Natural killer cell (primary cell): ENCODE measurements at regions not wholly inside any gene's neighbourhood (a gene's known extent, or its start where the extent isn't known, plus 50 kb on each side); places are given as distances from the start of the nearest gene placed in this dataset.

ENCODE experiments used
- ATAC-seq, 3 donors: fragments of 150-1000 bp in 2 of 3; fragments of 200-7000 bp in 1 of 3; cut with Tn5 transposase; 1 replicate in 1 of 3; 2 replicates in 2 of 3; pipeline ENCODE4 v1.10.0; 2021; ENCODE audit warnings: mild to moderate bottlenecking in 2 of 3, moderate library complexity in 2 of 3
- DNase-seq, 2 donors: peaks; one replicate each; pipeline versions ENCODE4 v3.0.0 to v3.0.0-alpha.2; 2013 to 2021; ENCODE audit warnings: mixed read lengths in 1 of 2
- H3K27ac ChIP-seq: one replicate; pipeline ENCODE4 v1.5.1; 2013; ENCODE audit warnings: mild to moderate bottlenecking, low read length
- H3K27me3 ChIP-seq: one replicate; pipeline ENCODE4 v1.6.1; 2013; ENCODE audit warnings: low read length; ENCODE audit not compliant: control insufficient read depth, insufficient read depth
- H3K36me3 ChIP-seq: one replicate; pipeline ENCODE4 v1.6.1; 2013; ENCODE audit warnings: low read length; ENCODE audit not compliant: control insufficient read depth, insufficient read depth
- H3K4me1 ChIP-seq: one replicate; pipeline ENCODE4 v1.6.1; 2013; ENCODE audit warnings: low read length; ENCODE audit not compliant: control insufficient read depth, insufficient read depth
- H3K4me3 ChIP-seq: one replicate; pipeline ENCODE4 v1.5.1; 2013; ENCODE audit warnings: low read length
- H3K9me3 ChIP-seq: one replicate; pipeline ENCODE4 v1.6.1; 2013; ENCODE audit warnings: low read length; ENCODE audit not compliant: control insufficient read depth, insufficient read depth
- H3K27ac Mint-ChIP-seq, 2 donors: one replicate each; pipeline ENCODE4 v1.8.0; 2022; ENCODE audit warnings: mild to moderate bottlenecking in 2 of 2, mixed read lengths in 2 of 2, moderate library complexity in 1 of 2
- H3K27me3 Mint-ChIP-seq, 2 donors: one replicate each; pipeline ENCODE4 v1.8.0; 2022; ENCODE audit warnings: low read depth in 2 of 2, mixed read lengths in 2 of 2
- H3K36me3 Mint-ChIP-seq: one replicate; pipeline ENCODE4 v1.8.0; 2022; ENCODE audit warnings: mixed read lengths
- H3K4me1 Mint-ChIP-seq, 2 donors: one replicate each; pipeline ENCODE4 v1.8.0; 2022; ENCODE audit warnings: mixed read lengths in 2 of 2
- H3K4me3 Mint-ChIP-seq: one replicate; pipeline ENCODE4 v1.8.0; 2022; ENCODE audit warnings: mild to moderate bottlenecking, moderate library complexity, mixed read lengths
- H3K9me3 Mint-ChIP-seq, 2 donors: one replicate each; pipeline ENCODE4 v1.8.0; 2022; ENCODE audit warnings: mixed read lengths in 2 of 2
- CTCF ChIP-seq: fragments of 200-600 bp; IDR thresholded peaks from one replicate; pipeline ENCODE4 v1.8.0; 2022; ENCODE audit warnings: antibody characterized with exemption
- WGBS: methylation state at CpG from one replicate; pipeline ENCODE4 v1.1.7; 2013; ENCODE audit warnings: missing lambda C conversion rate; ENCODE audit not compliant: insufficient coverage; 5-methylcytosine and 5-hydroxymethylcytosine counted together
- intact Hi-C: fragments of 100-400 bp; cut with micrococcal nuclease; formaldehyde crosslinking; loops from one replicate; pipeline ENCODE4 v1.14.2; 2022

- Histone ChIP-seq H3K4me1 (no peaks in the 10 kb centered on the region), H3K27ac (no peak overlapping the region), H3K27me3 (no peaks in the 10 kb centered on the region), H3K9me3 (no peaks in the 10 kb centered on the region), H3K4me3 (no peak overlapping the region), H3K36me3 (no peaks in the 10 kb centered on the region)
- no peaks in the 10 kb centered on the region for H3K4me1 Mint-ChIP-seq
- H3K27me3 Mint-ChIP-seq: no peaks in the 10 kb centered on the region
- TF ChIP-seq CTCF: no peak
- DNase-seq (no peak), ATAC-seq (no peak)
- H3K9me3 Mint-ChIP-seq: no peaks in the 10 kb centered on the region
- no peaks in the 10 kb centered on the region for H3K36me3 Mint-ChIP-seq
- intact Hi-C loops: no loop called here
- 30% methylated on average over 2 of the region's 2 CpGs for WGBS
- H3K27ac Mint-ChIP-seq: no peak overlapping the region
- H3K4me3 Mint-ChIP-seq: no peak overlapping the region
Observed at GRCh38 chr6:130620338-130620781, 206.8 kb upstream of the SMLR1 start.

GRCh38 chr6:130622142-130622541, 205.1 kb upstream of the SMLR1 start:
- TF ChIP-seq CTCF: no peak
- H3K4me1 ChIP-seq: no peaks in the 10 kb centered on the region
- H3K4me3 ChIP-seq: no peak overlapping the region
- no peaks in the 10 kb centered on the region for H3K9me3 Mint-ChIP-seq
- no peaks in the 10 kb centered on the region for H3K9me3 ChIP-seq
- H3K27ac Mint-ChIP-seq: no peak overlapping the region
- H3K36me3 Mint-ChIP-seq: no peaks in the 10 kb centered on the region
- ATAC-seq (no peak), DNase-seq (no peak)
- H3K36me3 ChIP-seq: no peaks in the 10 kb centered on the region
- H3K27ac ChIP-seq: no peak overlapping the region
- intact Hi-C loops: no loop called here
- H3K4me1 Mint-ChIP-seq: no peaks in the 10 kb centered on the region
- no peaks in the 10 kb centered on the region for H3K27me3 Mint-ChIP-seq
- no peaks in the 10 kb centered on the region for H3K27me3 ChIP-seq
- H3K4me3 Mint-ChIP-seq: no peak overlapping the region

- intact Hi-C loops: no loop called here
- 43% methylated on average over 2 of the region's 2 CpGs for WGBS
Observed at GRCh38 chr6:130624046-130624445, 203.2 kb upstream of the SMLR1 start.

More at GRCh38 chr6:130624046-130624445, 203.2 kb upstream of the SMLR1 start:
- no peaks in the 10 kb centered on the region for H3K4me1 Mint-ChIP-seq
- no peak overlapping the region for H3K27ac ChIP-seq
- no peaks in the 10 kb centered on the region for H3K4me1 ChIP-seq
- H3K4me3 Mint-ChIP-seq: no peak overlapping the region
- H3K4me3 ChIP-seq: no peak overlapping the region
- ATAC-seq: no peak
- no peaks in the 10 kb centered on the region for H3K27me3 ChIP-seq
- H3K9me3 ChIP-seq: no peaks in the 10 kb centered on the region
- no peaks in the 10 kb centered on the region for H3K36me3 ChIP-seq
- DNase-seq: no peak
- TF ChIP-seq CTCF: no peak
- no peaks in the 10 kb centered on the region for H3K36me3 Mint-ChIP-seq
- H3K27ac Mint-ChIP-seq: no peak overlapping the region
- H3K27me3 Mint-ChIP-seq: no peaks in the 10 kb centered on the region
- no peaks in the 10 kb centered on the region for H3K9me3 Mint-ChIP-seq
